GM19240 (cell line): ENCODE measurements at regions not wholly inside any gene's neighbourhood (a gene's known extent, or its start where the extent isn't known, plus 50 kb on each side); places are given as distances from the start of the nearest gene placed in this dataset.
"Not testable (repeated sequence)": the region's sequence is repeated elsewhere in the genome, so short reads cannot be mapped to it uniquely, and the experiment has no call there.

Source experiments
- DNase-seq: peaks from one replicate; pipeline ENCODE4 v3.0.0; 2011; ENCODE audit warnings: low spot score; ENCODE audit not compliant: insufficient read length

- DNase-seq: no peak
These were observed 283.9 kb upstream of the PRICKLE1 start for GRCh38 chr12:42873401-42873800.

GRCh38 chr12:42871816-42872215 lies 282.3 kb upstream of the PRICKLE1 start:
- DNase-seq: no peak

GRCh38 chr12:42868291-42868690 lies 278.7 kb upstream of the PRICKLE1 start:
- no peak for DNase-seq

- DNase-seq: no peak
These were observed 275.7 kb upstream of the PRICKLE1 start for GRCh38 chr12:42865282-42865681.

- no peak for DNase-seq
These were observed 272.5 kb upstream of the PRICKLE1 start for GRCh38 chr12:42862055-42862454.

GRCh38 chr12:42860331-42860730 lies 270.8 kb upstream of the PRICKLE1 start:
- not testable (repeated sequence) for DNase-seq

GRCh38 chr12:42859612-42860011 lies 270.1 kb upstream of the PRICKLE1 start:
- DNase-seq: no peak

- no peak for DNase-seq
These were observed 267.6 kb upstream of the PRICKLE1 start for GRCh38 chr12:42857106-42857505.

GRCh38 chr12:42855362-42855950 lies 265.9 kb upstream of the PRICKLE1 start:
- no peak for DNase-seq

- DNase-seq: no peak
These were observed 265.3 kb upstream of the PRICKLE1 start for GRCh38 chr12:42854826-42855225.

- DNase-seq: no peak
These were observed 264.7 kb upstream of the PRICKLE1 start for GRCh38 chr12:42854208-42854607.

GRCh38 chr12:42853370-42854140 lies 264.0 kb upstream of the PRICKLE1 start:
- no peak for DNase-seq

GRCh38 chr12:42846782-42847181 lies 257.2 kb upstream of the PRICKLE1 start:
- no peak for DNase-seq

GRCh38 chr12:42834062-42834461 lies 244.5 kb upstream of the PRICKLE1 start:
- DNase-seq: no peak

- no peak for DNase-seq
These were observed 239.3 kb upstream of the PRICKLE1 start for GRCh38 chr12:42828836-42829235.

GRCh38 chr12:42824327-42824726 lies 234.8 kb upstream of the PRICKLE1 start:
- no peak for DNase-seq

GRCh38 chr12:42823679-42824078 lies 234.1 kb upstream of the PRICKLE1 start:
- no peak for DNase-seq

- DNase-seq: no peak
These were observed 230.3 kb upstream of the PRICKLE1 start for GRCh38 chr12:42819846-42820245.

- no peak for DNase-seq
These were observed 225.5 kb upstream of the PRICKLE1 start for GRCh38 chr12:42815068-42815467.

GRCh38 chr12:42812871-42813270 lies 223.3 kb upstream of the PRICKLE1 start:
- DNase-seq: no peak

- DNase-seq: no peak
These were observed 222.5 kb upstream of the PRICKLE1 start for GRCh38 chr12:42812086-42812485.

- no peak for DNase-seq
These were observed 220.5 kb upstream of the PRICKLE1 start for GRCh38 chr12:42810006-42810405.

GRCh38 chr12:42809226-42809625 lies 219.7 kb upstream of the PRICKLE1 start:
- DNase-seq: no peak
